Body of pancreas (tissue), 4 donors: ENCODE measurements at regions not wholly inside any gene's neighbourhood (a gene's known extent, or its start where the extent isn't known, plus 50 kb on each side); places are given as distances from the start of the nearest gene placed in this dataset.

Experiments
- CTCF ChIP-seq, 7 experiments: fragments of 450-650 bp in 4 of 7; fragments of 200-600 bp in 3 of 7; sonication (generic) in 3 of 7; IDR thresholded peaks; one replicate each; pipeline ENCODE4 v1.5.1; 2016 to 2019; ENCODE audit warnings: antibody characterized with exemption in 7 of 7
- POLR2A ChIP-seq, 3 donors: fragments of 450-650 bp; IDR thresholded peaks; one replicate each; pipeline ENCODE4 v1.6.1; 2016; ENCODE audit warnings: antibody characterized with exemption in 3 of 3, mild to moderate bottlenecking in 2 of 3

- TF ChIP-seq CTCF (IDR thresholded peaks at IDR 0.05), result no peak
- TF ChIP-seq POLR2A (IDR thresholded peaks at IDR 0.05), result no peak
Observed at GRCh38 chr4:150021483-150021882, 56.8 kb upstream of the DCLK2 start.
